Psoas muscle (tissue), 7 donors: ENCODE measurements at regions not wholly inside any gene's neighbourhood (a gene's known extent, or its start where the extent isn't known, plus 50 kb on each side); places are given as distances from the start of the nearest gene placed in this dataset.

Source experiments
- ATAC-seq, 4 donors: fragments of 200-7000 bp; cut with Tn5 transposase; one replicate each; pipeline ENCODE4 v1.9.1; 2020; ENCODE audit warnings: moderate library complexity in 3 of 4, mild to moderate bottlenecking in 2 of 4
- DNase-seq, 2 donors: peaks; one replicate each; pipeline ENCODE4 v3.0.0-alpha.2; 2020
- H3K27ac ChIP-seq: fragments of 200-600 bp; one replicate; pipeline ENCODE4 v1.8.0; 2022
- H3K27me3 ChIP-seq, 3 donors: fragments of 200-600 bp in 1 of 3; one replicate each; pipeline versions ENCODE4 v1.6.1 to v1.8.0; 2013 to 2022; ENCODE audit warnings: low read length in 2 of 3, mild to moderate bottlenecking in 2 of 3, moderate library complexity in 1 of 3; ENCODE audit not compliant: insufficient read depth in 3 of 3
- H3K36me3 ChIP-seq, 2 donors: fragments of 200-600 bp in 1 of 2; one replicate each; pipeline versions ENCODE4 v1.6.1 to v1.8.0; 2013 to 2022; ENCODE audit warnings: low read depth in 1 of 2, mild to moderate bottlenecking in 1 of 2, moderate library complexity in 1 of 2; ENCODE audit not compliant: insufficient read depth in 1 of 2
- H3K4me1 ChIP-seq: fragments of 200-600 bp; one replicate; pipeline ENCODE4 v1.8.0; 2022
- H3K4me3 ChIP-seq: fragments of 200-600 bp; one replicate; pipeline ENCODE4 v1.8.0; 2022; ENCODE audit warnings: mild to moderate bottlenecking
- H3K9me3 ChIP-seq: fragments of 200-600 bp; one replicate; pipeline ENCODE4 v1.8.0; 2022
- CTCF ChIP-seq: fragments of 200-600 bp; IDR thresholded peaks from one replicate; pipeline ENCODE4 v1.8.0; 2022; ENCODE audit warnings: antibody characterized with exemption
- WGBS, 3 donors: extraction: QIAGEN DNeasy Blood & Tissue Kit; methylation state at CpG; one replicate each; pipeline versions ENCODE4 v1.1.6 to v1.1.7; 2013; 5-methylcytosine and 5-hydroxymethylcytosine counted together
- intact Hi-C, 2 donors: fragments of 100-400 bp; cut with DNase I; formaldehyde crosslinking; loops; one replicate each; pipeline versions ENCODE4 v1.11.0 to v1.14.2; 2022
- donor health status: healthy with polysubstance abuse.
- donor health status: DM: no; HTN: no; CAD: no; lungs with moderate emphysema.
- donor health status: Bipolar disorder and iron deficiency.
- donor health status: healthy.
- donor health status: DM: yes; HTN: yes; CAD: no.
- donor health status: DM: no; HTN: no; CAD: no.
- donor health status: DM: yes; HTN: yes; CAD: no.

- intact Hi-C loops: no loop called here
- ATAC-seq (no peak), DNase-seq (no peak)
- H3K4me1 ChIP-seq: no peaks in the 10 kb centered on the region
- TF ChIP-seq CTCF: no peak
- H3K36me3 ChIP-seq: no peaks in the 10 kb centered on the region
- no peak overlapping the region for H3K27ac ChIP-seq
- no peaks in the 10 kb centered on the region for H3K27me3 ChIP-seq
- H3K9me3 ChIP-seq: no peaks in the 10 kb centered on the region
- H3K4me3 ChIP-seq: no peak overlapping the region
- 95 to 98% (median 96%) methylated on average over 2 of the region's 2 CpGs for WGBS, 3 donors
These were observed 84.6 kb upstream of the ANXA1 start for GRCh38 chr9:73067074-73067473.

GRCh38 chr9:73065439-73065838 is 86.2 kb upstream of the ANXA1 start:
- no peaks in the 10 kb centered on the region for H3K4me1 ChIP-seq
- H3K9me3 ChIP-seq: no peaks in the 10 kb centered on the region
- no peak overlapping the region for H3K27ac ChIP-seq
- ATAC-seq: no peak
- no peak for TF ChIP-seq CTCF
- 79 to 87% (median 80%) methylated on average over 6 of the region's 6 CpGs for WGBS, 3 donors
- H3K36me3 ChIP-seq: no peaks in the 10 kb centered on the region
- intact Hi-C loops: no loop called here
- H3K4me3 ChIP-seq: no peak overlapping the region
- H3K27me3 ChIP-seq: no peaks in the 10 kb centered on the region
- DNase-seq: no peak

GRCh38 chr9:73064315-73064714 is 87.3 kb upstream of the ANXA1 start:
- Histone ChIP-seq H3K27ac (no peak overlapping the region), H3K27me3 (no peaks in the 10 kb centered on the region), H3K4me3 (no peak overlapping the region), H3K4me1 (no peaks in the 10 kb centered on the region), H3K9me3 (no peaks in the 10 kb centered on the region), H3K36me3 (no peaks in the 10 kb centered on the region)
- no peak for ATAC-seq
- 74 to 81% (median 79%) methylated on average over 3 of the region's 3 CpGs for WGBS, 3 donors
- no peak for TF ChIP-seq CTCF
- intact Hi-C loops: no loop called here
- DNase-seq: no peak

GRCh38 chr9:73061146-73061545 is 90.5 kb upstream of the ANXA1 start:
- Histone ChIP-seq H3K36me3 (no peaks in the 10 kb centered on the region), H3K27ac (no peak overlapping the region), H3K4me3 (no peak overlapping the region), H3K9me3 (no peaks in the 10 kb centered on the region), H3K4me1 (no peaks in the 10 kb centered on the region), H3K27me3 (no peaks in the 10 kb centered on the region)
- no peak for ATAC-seq
- TF ChIP-seq CTCF: no peak
- intact Hi-C loops: no loop called here
- DNase-seq: no peak
- 69 to 82% (median 72%) methylated on average over 3 of the region's 3 CpGs for WGBS, 3 donors

- H3K4me3 ChIP-seq: no peak overlapping the region
- intact Hi-C loops: no loop called here
- TF ChIP-seq CTCF: no peak
- no peak overlapping the region for H3K27ac ChIP-seq
- H3K4me1 ChIP-seq: no peaks in the 10 kb centered on the region
- H3K36me3 ChIP-seq: no peaks in the 10 kb centered on the region
- no peaks in the 10 kb centered on the region for H3K27me3 ChIP-seq
- WGBS, 3 donors: 53 to 61% (median 59%) methylated on average over 2 of the region's 2 CpGs
- DNase-seq: no peak
- ATAC-seq: no peak
- H3K9me3 ChIP-seq: no peaks in the 10 kb centered on the region
These were observed 92.4 kb upstream of the ANXA1 start for GRCh38 chr9:73059247-73059646.
